ENCODE measurements at regions not wholly inside any gene's neighbourhood (a gene's known extent, or its start where the extent isn't known, plus 50 kb on each side); places are given as distances from the start of the nearest gene placed in this dataset.

DNA sequence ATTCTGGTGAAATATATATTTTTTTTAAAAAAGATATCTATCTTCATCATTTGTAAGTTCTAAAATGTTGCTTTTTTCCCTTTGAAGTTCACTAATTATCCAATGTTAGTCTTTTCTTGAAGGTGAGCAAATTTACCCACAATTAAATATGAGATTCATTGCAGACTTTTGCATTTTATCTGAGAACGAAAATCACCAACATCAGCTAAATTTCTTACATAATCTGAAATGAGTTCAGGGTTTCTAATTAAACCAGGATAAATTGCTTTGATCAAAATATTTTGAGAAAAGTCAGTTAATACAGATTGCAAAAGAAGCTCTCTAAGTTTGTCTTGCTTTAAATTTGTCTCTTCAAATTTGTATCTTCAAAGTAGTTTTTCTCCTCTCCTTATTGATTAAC lies 486.4 kb upstream of the FSTL5 start:
- DNase-seq (ENCODE audit: low read depth in 2 of 2), result no peak
- TF ChIP-seq, protein P1, sequence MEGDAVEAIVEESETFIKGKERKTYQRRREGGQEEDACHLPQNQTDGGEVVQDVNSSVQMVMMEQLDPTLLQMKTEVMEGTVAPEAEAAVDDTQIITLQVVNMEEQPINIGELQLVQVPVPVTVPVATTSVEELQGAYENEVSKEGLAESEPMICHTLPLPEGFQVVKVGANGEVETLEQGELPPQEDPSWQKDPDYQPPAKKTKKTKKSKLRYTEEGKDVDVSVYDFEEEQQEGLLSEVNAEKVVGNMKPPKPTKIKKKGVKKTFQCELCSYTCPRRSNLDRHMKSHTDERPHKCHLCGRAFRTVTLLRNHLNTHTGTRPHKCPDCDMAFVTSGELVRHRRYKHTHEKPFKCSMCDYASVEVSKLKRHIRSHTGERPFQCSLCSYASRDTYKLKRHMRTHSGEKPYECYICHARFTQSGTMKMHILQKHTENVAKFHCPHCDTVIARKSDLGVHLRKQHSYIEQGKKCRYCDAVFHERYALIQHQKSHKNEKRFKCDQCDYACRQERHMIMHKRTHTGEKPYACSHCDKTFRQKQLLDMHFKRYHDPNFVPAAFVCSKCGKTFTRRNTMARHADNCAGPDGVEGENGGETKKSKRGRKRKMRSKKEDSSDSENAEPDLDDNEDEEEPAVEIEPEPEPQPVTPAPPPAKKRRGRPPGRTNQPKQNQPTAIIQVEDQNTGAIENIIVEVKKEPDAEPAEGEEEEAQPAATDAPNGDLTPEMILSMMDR (IDR thresholded peaks at IDR 0.05; ENCODE audit: low read depth, low read length), result no peak

DNA sequence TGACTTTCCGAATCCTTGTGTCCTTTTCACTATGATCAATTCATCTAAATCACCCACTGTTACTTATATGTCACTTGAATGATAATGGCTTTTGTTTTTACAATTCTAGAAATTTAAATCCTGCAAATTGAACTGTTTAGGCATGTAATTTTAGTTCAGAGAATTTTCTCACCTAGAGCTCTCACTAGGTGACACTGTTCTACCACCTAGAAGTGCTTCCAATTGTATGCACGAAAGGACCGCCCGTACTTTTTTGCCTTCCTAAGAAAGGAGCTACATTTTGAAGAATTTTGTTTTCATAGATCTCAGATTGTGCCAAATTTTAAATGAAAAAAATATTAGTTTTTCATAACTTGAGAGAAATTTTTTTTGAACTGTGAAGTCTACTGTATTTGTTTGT lies 481.6 kb upstream of the FSTL5 start:
- peak; percentile 26 to 34 for DNase-seq (ENCODE audit: low read depth in 2 of 2)
- TF ChIP-seq, protein P1 (IDR thresholded peaks at IDR 0.05; ENCODE audit: low read depth, low read length), result no peak
- no peak overlapping the region for H3K4me3 ChIP-seq (replicated peaks in 1 of 2; ENCODE audit: low read depth in 2 of 2, low read length in 2 of 2)

More for the DNA sequence above, 486.4 kb upstream of the FSTL5 start:
- H3K4me3 ChIP-seq (replicated peaks in 1 of 2; ENCODE audit: low read depth in 2 of 2, low read length in 2 of 2), result no peak overlapping the region

DNA sequence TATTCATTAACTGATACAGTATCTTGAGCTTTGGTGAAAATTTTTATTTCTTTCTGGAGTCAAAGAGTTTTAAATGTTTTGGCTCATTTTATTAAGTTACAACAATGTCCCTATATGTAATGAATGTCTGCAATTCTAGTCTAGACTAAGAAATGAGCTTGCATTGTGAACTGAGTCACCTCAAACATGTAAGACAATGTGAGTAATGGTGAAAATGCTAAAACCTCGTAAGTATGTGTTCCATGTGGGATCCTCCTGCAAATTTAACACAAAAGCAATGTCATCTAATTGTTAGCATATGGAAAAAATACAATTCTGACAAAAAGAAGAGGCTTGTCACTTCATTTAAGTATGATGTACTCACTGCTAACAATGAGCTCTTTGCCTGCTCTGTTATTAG lies 480.5 kb upstream of the FSTL5 start:
- TF ChIP-seq, protein P1 (IDR thresholded peaks at IDR 0.05; ENCODE audit: low read depth, low read length), result no peak
- peak in 1 of 2 donors; percentile 59 for DNase-seq (ENCODE audit: low read depth in 2 of 2)

DNA sequence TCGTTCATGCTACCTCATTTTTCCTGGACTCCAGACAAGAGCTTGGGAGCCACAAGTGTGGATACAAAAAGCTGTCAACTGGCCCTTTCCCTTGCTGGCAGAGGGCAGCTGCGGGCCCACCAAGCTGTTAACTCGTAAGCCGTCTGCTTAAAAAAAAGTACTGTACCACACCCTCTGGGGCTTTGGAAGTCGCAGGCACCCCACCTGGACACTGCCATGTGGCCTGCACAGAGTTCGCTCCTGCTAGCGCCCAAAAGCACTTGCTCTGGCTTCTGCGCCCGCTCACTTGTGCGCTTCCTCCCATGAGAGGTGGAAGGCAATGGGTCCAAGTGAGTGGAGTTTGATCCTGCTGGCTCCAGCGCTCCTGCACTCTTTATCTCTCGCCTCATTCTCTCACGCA lies 476.4 kb upstream of the FSTL5 start:
- TF ChIP-seq, protein P1 (IDR thresholded peaks at IDR 0.05; ENCODE audit: low read depth, low read length), result no peak
- DNase-seq (ENCODE audit: low read depth in 2 of 2), result no peak
- H3K4me3 ChIP-seq (replicated peaks in 1 of 2; ENCODE audit: low read depth in 2 of 2, low read length in 2 of 2), result no peak overlapping the region

More for the DNA sequence above, 480.5 kb upstream of the FSTL5 start:
- no peak overlapping the region for H3K4me3 ChIP-seq (replicated peaks in 1 of 2; ENCODE audit: low read depth in 2 of 2, low read length in 2 of 2)

DNA sequence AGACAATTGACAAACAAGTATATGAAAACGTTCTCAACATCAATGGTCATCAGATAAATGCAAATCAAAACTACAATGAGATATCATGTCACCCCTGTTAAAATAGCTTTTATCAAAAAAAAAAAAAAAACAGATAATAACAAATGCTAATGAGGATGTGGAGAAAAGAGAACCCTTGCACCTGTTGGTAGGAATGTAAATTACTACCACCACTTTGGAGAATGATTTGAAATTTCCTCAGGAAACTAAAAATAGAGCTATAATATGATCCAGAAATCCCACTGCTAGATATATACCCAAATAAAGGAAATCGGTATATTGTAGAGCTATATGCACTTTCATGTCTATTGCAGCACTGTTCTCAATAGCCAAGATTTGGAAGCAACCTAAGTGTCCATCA lies 470.6 kb upstream of the FSTL5 start:
- TF ChIP-seq, protein P1 (IDR thresholded peaks at IDR 0.05; ENCODE audit: low read depth, low read length), result no peak
- no peak for DNase-seq (ENCODE audit: low read depth in 2 of 2)
- no peak overlapping the region for H3K4me3 ChIP-seq (replicated peaks in 1 of 2; ENCODE audit: low read depth in 2 of 2, low read length in 2 of 2)

DNA sequence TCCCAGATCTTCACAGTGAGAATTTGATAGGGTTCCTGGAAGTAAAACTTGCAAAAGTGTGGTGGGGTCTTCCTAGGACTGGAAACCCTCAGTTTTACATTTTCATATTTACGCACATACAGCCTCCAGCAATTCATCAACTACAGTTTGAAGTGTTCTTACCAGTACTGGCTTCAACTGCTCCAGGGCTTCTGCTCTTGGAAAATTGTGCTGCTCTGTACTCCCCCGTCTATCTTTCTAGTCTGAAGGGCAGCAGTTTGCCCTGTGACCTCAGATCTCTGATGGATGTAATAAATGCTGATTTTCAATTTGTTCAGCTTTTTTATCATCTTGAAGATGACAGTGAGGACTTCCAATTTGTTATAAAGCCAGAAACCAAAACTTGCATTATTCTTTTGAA lies 458.9 kb upstream of the FSTL5 start:
- no peak for DNase-seq (ENCODE audit: low read depth in 2 of 2)
- TF ChIP-seq, protein P1 (IDR thresholded peaks at IDR 0.05; ENCODE audit: low read depth, low read length), result no peak
- H3K4me3 ChIP-seq (replicated peaks in 1 of 2; ENCODE audit: low read depth in 2 of 2, low read length in 2 of 2), result no peak overlapping the region

DNA sequence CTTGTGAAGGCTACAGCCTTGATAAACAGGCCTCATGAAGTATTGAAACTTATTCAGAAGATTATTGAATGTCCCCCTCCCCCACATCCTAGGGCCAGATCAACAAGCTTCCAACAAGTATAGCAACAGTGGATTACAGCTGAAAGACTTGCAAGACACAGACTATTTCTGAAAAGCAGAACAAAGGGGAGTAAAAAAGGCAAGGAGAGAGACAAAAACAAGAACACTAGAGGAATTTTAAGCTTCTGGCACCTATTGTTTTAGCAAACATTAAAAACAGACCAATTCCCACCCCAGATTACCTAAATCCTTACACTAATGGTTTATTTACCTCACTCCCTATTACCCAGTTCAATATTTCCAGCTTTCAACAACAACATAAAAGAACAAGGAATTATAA lies 446.3 kb upstream of the FSTL5 start:
- TF ChIP-seq, protein P1 (IDR thresholded peaks at IDR 0.05; ENCODE audit: low read depth, low read length), result no peak
- no peak for DNase-seq (ENCODE audit: low read depth in 2 of 2)
- H3K4me3 ChIP-seq (replicated peaks in 1 of 2; ENCODE audit: low read depth in 2 of 2, low read length in 2 of 2), result no peak overlapping the region
